ENCODE measurements at regions not wholly inside any gene's neighbourhood (a gene's known extent, or its start where the extent isn't known, plus 50 kb on each side); places are given as distances from the start of the nearest gene placed in this dataset.

- H3K79me2 ChIP-seq (ENCODE audit: insufficient read depth, low read length) = no peaks in the 10 kb centered on the region
- H2AFZ ChIP-seq (ENCODE audit: low read depth, low read length) = no peak overlapping the region
- H3K9ac ChIP-seq (ENCODE audit: low read depth, low read length) = no peak overlapping the region
- no peak for ATAC-seq (ENCODE audit: insufficient read depth, low read depth)
- H4K20me1 ChIP-seq (ENCODE audit: insufficient read depth, low read length) = no peaks in the 10 kb centered on the region
- H3K4me2 ChIP-seq (ENCODE audit: insufficient read depth, low read length) = no peak overlapping the region
- no peaks in the 10 kb centered on the region for H3K9me3 ChIP-seq (ENCODE audit: insufficient read depth, low read length, severe bottlenecking)
- no peak for TF ChIP-seq EZH2 (IDR thresholded peaks at IDR 0.05; ENCODE audit: borderline replicate concordance, low read depth, low read length, severe bottlenecking)
- TF ChIP-seq CTCF (IDR thresholded peaks at IDR 0.05; ENCODE audit: borderline replicate concordance, extremely low read depth, low read length, poor library complexity, severe bottlenecking) = no peak
- no peak for DNase-seq
- no peak overlapping the region for H3K27ac ChIP-seq (ENCODE audit: low read length)
- peaks cover 4% of the 10 kb centered on the region for H3K27me3 ChIP-seq (ENCODE audit: insufficient read depth, low read length, poor library complexity)
- H3K4me3 ChIP-seq (ENCODE audit: low read depth in 1 of 2, low read length in 2 of 2) = no peak overlapping the region
- no peaks in the 10 kb centered on the region for H3K36me3 ChIP-seq (ENCODE audit: insufficient read depth, low read length)
- H3K4me1 ChIP-seq (ENCODE audit: insufficient read depth, low read length) = no peaks in the 10 kb centered on the region
These were observed 164.4 kb upstream of the DPT start for GRCh38 chr1:168893359-168893801.

GRCh38 chr1:168894397-168894903 is 165.4 kb upstream of the DPT start:
- H3K27me3 ChIP-seq (ENCODE audit: insufficient read depth, low read length, poor library complexity) = peaks cover 4% of the 10 kb centered on the region
- no peaks in the 10 kb centered on the region for H4K20me1 ChIP-seq (ENCODE audit: insufficient read depth, low read length)
- no peak for TF ChIP-seq EZH2 (IDR thresholded peaks at IDR 0.05; ENCODE audit: borderline replicate concordance, low read depth, low read length, severe bottlenecking)
- TF ChIP-seq CTCF (IDR thresholded peaks at IDR 0.05; ENCODE audit: borderline replicate concordance, extremely low read depth, low read length, poor library complexity, severe bottlenecking) = no peak
- DNase-seq (no peak), ATAC-seq (ENCODE audit: insufficient read depth, low read depth) (no peak)
- H3K9me3 ChIP-seq (ENCODE audit: insufficient read depth, low read length, severe bottlenecking) = no peaks in the 10 kb centered on the region
- no peak overlapping the region for H3K4me3 ChIP-seq (ENCODE audit: low read depth in 1 of 2, low read length in 2 of 2)
- H3K79me2 ChIP-seq (ENCODE audit: insufficient read depth, low read length) = no peaks in the 10 kb centered on the region
- no peaks in the 10 kb centered on the region for H3K4me1 ChIP-seq (ENCODE audit: insufficient read depth, low read length)
- H3K9ac ChIP-seq (ENCODE audit: low read depth, low read length) = no peak overlapping the region
- H3K27ac ChIP-seq (ENCODE audit: low read length) = no peak overlapping the region
- H3K4me2 ChIP-seq (ENCODE audit: insufficient read depth, low read length) = no peak overlapping the region
- H3K36me3 ChIP-seq (ENCODE audit: insufficient read depth, low read length) = no peaks in the 10 kb centered on the region
- no peak overlapping the region for H2AFZ ChIP-seq (ENCODE audit: low read depth, low read length)

GRCh38 chr1:168897249-168897648 is 168.2 kb upstream of the DPT start:
- Histone ChIP-seq H3K4me2 (ENCODE audit: insufficient read depth, low read length) (no peak overlapping the region), H4K20me1 (ENCODE audit: insufficient read depth, low read length) (no peaks in the 10 kb centered on the region), H3K27me3 (ENCODE audit: insufficient read depth, low read length, poor library complexity) (peaks cover 4% of the 10 kb centered on the region), H3K4me3 (ENCODE audit: low read depth in 1 of 2, low read length in 2 of 2) (no peak overlapping the region), H3K4me1 (ENCODE audit: insufficient read depth, low read length) (no peaks in the 10 kb centered on the region), H3K9ac (ENCODE audit: low read depth, low read length) (no peak overlapping the region), H3K27ac (ENCODE audit: low read length) (no peak overlapping the region), H3K79me2 (ENCODE audit: insufficient read depth, low read length) (no peaks in the 10 kb centered on the region), H2AFZ (ENCODE audit: low read depth, low read length) (no peak overlapping the region), H3K36me3 (ENCODE audit: insufficient read depth, low read length) (no peaks in the 10 kb centered on the region), H3K9me3 (ENCODE audit: insufficient read depth, low read length, severe bottlenecking) (no peaks in the 10 kb centered on the region)
- no peak for ATAC-seq (ENCODE audit: insufficient read depth, low read depth)
- TF ChIP-seq EZH2 (IDR thresholded peaks at IDR 0.05; ENCODE audit: borderline replicate concordance, low read depth, low read length, severe bottlenecking) (no peak), CTCF (IDR thresholded peaks at IDR 0.05; ENCODE audit: borderline replicate concordance, extremely low read depth, low read length, poor library complexity, severe bottlenecking) (no peak)
- DNase-seq = no peak
